OCI-LY7 (cell line): ENCODE measurements at regions not wholly inside any gene's neighbourhood (a gene's known extent, or its start where the extent isn't known, plus 50 kb on each side); places are given as distances from the start of the nearest gene placed in this dataset.

Source experiments
- CTCF ChIP-seq: fragments of 200-600 bp; sonication (generic); conservative IDR thresholded peaks from 2 replicates; pipeline ENCODE4 v1.5.1; 2014; ENCODE audit warnings: mild to moderate bottlenecking, antibody characterized with exemption, low read length, moderate library complexity, mixed read lengths
- EZH2phosphoT487 ChIP-seq: fragments of 200-600 bp; sonication (generic); IDR thresholded peaks from 2 replicates; pipeline ENCODE4 v1.6.1; 2018; ENCODE audit warnings: low read depth, borderline replicate concordance, mild to moderate bottlenecking, mixed run types, antibody characterized with exemption, low read length, moderate library complexity, mixed read lengths

- TF ChIP-seq CTCF (no peak), EZH2phosphoT487 (no peak)
Measured at GRCh38 chr4:120554086-120554485, 368.4 kb downstream of the PRDM5 start.
